K562 (cell line): ENCODE measurements at regions not wholly inside any gene's neighbourhood (a gene's known extent, or its start where the extent isn't known, plus 50 kb on each side); places are given as distances from the start of the nearest gene placed in this dataset.

Experiments
- ATAC-seq: fragments of 200-7000 bp; cut with Tn5 transposase; 3 replicates; pipeline ENCODE4 v1.9.1; 2020; ENCODE audit warnings: moderate library complexity
- BruUV-seq: library from RNA; stranded (reverse); fragments of 400-500 nt; replicated peaks from 2 replicates; lab custom pipeline; 2021; lab: Mats Ljungman, UMichigan
- CTCF ChIA-PET: fragments of 300-600 bp; formaldehyde crosslinking; extraction: SDS; loops from one replicate; lab custom pipeline; 2021; ENCODE audit warnings: low intra/inter-chr PET ratio; lab: Yijun Ruan, JAX
- POLR2A ChIA-PET: fragments of 300-600, 350-650 bp; sonication (Branson Sonifier 250); formaldehyde crosslinking; extraction: SDS; loops from one replicate; lab custom pipeline; 2021; ENCODE audit warnings: antibody characterized with exemption, inconsistent platforms; lab: Yijun Ruan, JAX
- DNase-seq, 4 experiments: peaks; one replicate each; pipeline versions ENCODE4 v3.0.0 to v3.0.0-alpha.2; 2011 to 2018; ENCODE audit warnings: low spot score in 3 of 4, mixed read lengths in 3 of 4; ENCODE audit errors: extremely low read depth in 1 of 4
- FAIRE-seq: peaks from 2 replicates; lab custom pipeline; 2011; peaks lifted over from hg19 to GRCh38; lab: Jason Lieb, UNC
- H2AFZ ChIP-seq: 2 replicates; pipeline ENCODE4 v1.6.0; 2011; ENCODE audit warnings: low read depth, low read length, control low read depth, inconsistent platforms
- H3K27ac ChIP-seq: fragments of 200-600 bp; 3 replicates; pipeline ENCODE4 v1.8.0; 2011; ENCODE audit warnings: low read depth, mild to moderate bottlenecking, control low read depth, inconsistent platforms, low read length, moderate library complexity, mixed read lengths; ENCODE audit errors: extremely low read depth
- H3K27me3 ChIP-seq, 2 experiments: fragments of 300-600 bp in 1 of 2; 2 replicates in 1 of 2; 3 replicates in 1 of 2; pipeline versions ENCODE4 v1.6.0 to v1.8.0; 2011; ENCODE audit warnings: inconsistent platforms in 2 of 2, low read length in 2 of 2, mild to moderate bottlenecking in 1 of 2, mixed read lengths in 1 of 2, moderate library complexity in 1 of 2; ENCODE audit not compliant: control insufficient read depth in 2 of 2, insufficient read depth in 2 of 2
- H3K36me3 ChIP-seq: fragments of 300-600 bp; 3 replicates; pipeline ENCODE4 v1.8.0; 2011; ENCODE audit warnings: mild to moderate bottlenecking, low read length, inconsistent platforms; ENCODE audit not compliant: control insufficient read depth, insufficient read depth
- H3K4me1 ChIP-seq, 2 experiments: fragments of 200-600 bp in 1 of 2; replicated peaks in 1 of 2; 2 replicates in 1 of 2; 3 replicates in 1 of 2; pipeline versions ENCODE4 v1.5.1 to v1.8.0; 2011; ENCODE audit warnings: inconsistent platforms in 2 of 2, low read length in 2 of 2, mild to moderate bottlenecking in 1 of 2, mixed read lengths in 1 of 2, moderate library complexity in 1 of 2; ENCODE audit not compliant: control insufficient read depth in 2 of 2, insufficient read depth in 2 of 2
- H3K4me2 ChIP-seq: 2 replicates; pipeline ENCODE4 v1.6.1; 2011; ENCODE audit warnings: low read length, control low read depth, inconsistent platforms, mixed read lengths; ENCODE audit not compliant: insufficient read depth
- H3K4me3 ChIP-seq: fragments of 200-600 bp; sonication (generic), shearing (Covaris generic); 2 replicates; pipeline ENCODE4 v1.5.1; 2016; ENCODE audit warnings: control low read depth, inconsistent platforms
- H3K79me2 ChIP-seq: fragments of 200-600 bp; 3 replicates; pipeline ENCODE4 v1.8.0; 2011; ENCODE audit warnings: low read length, inconsistent platforms; ENCODE audit not compliant: control insufficient read depth, insufficient read depth
- H3K9ac ChIP-seq, 2 experiments: 2 replicates each; pipeline versions ENCODE4 v1.6.0 to v1.6.1; 2011; ENCODE audit warnings: low read depth in 2 of 2, low read length in 2 of 2, control low read depth in 1 of 2, inconsistent platforms in 1 of 2, mild to moderate bottlenecking in 1 of 2, mixed read lengths in 1 of 2; ENCODE audit not compliant: insufficient read depth in 1 of 2
- H3K9me1 ChIP-seq: one replicate; pipeline ENCODE4 v1.6.0; 2011; ENCODE audit warnings: inconsistent platforms, mild to moderate bottlenecking, low read length, moderate library complexity; ENCODE audit not compliant: control insufficient read depth, insufficient read depth
- H3K9me3 ChIP-seq: replicated peaks from 2 replicates; pipeline ENCODE4 v1.5.1; 2011; ENCODE audit warnings: low read depth, low read length, inconsistent platforms; ENCODE audit not compliant: control insufficient read depth, insufficient read depth
- H4K20me1 ChIP-seq: replicated peaks from 2 replicates; pipeline ENCODE4 v1.6.1; 2011; ENCODE audit warnings: low read length, inconsistent platforms, mixed read lengths; ENCODE audit not compliant: control insufficient read depth, insufficient read depth
- AFF1 ChIP-seq, 2 experiments: fragments of 450-650 bp; IDR thresholded peaks; 2 replicates each; pipeline ENCODE4 v1.6.1; 2018; ENCODE audit warnings: mild to moderate bottlenecking in 2 of 2, low read depth in 1 of 2; ENCODE audit not compliant: partially characterized antibody in 2 of 2
- ESRRA ChIP-seq: fragments of 450-650 bp; IDR thresholded peaks from 2 replicates; pipeline ENCODE4 v1.6.1; 2014; ENCODE audit warnings: low read depth, mild to moderate bottlenecking, moderate library complexity, borderline replicate concordance
- FOS ChIP-seq: IDR thresholded peaks from 3 replicates; pipeline ENCODE4 v1.6.1; 2011; ENCODE audit not compliant: insufficient read length; ENCODE audit errors: extremely low read depth
- HIVEP1 ChIP-seq: fragments of 250-450 bp; sonication (Bioruptor Pico); IDR thresholded peaks from 2 replicates; pipeline ENCODE4 v1.4.0; 2020; ENCODE audit warnings: mild to moderate bottlenecking
- WGBS: fragments of 100-300 bp; shearing (Covaris generic); methylation state at CpG from one replicate; pipeline ENCODE4 v1.1.6; 2016; ENCODE audit warnings: low coverage, mixed read lengths; ENCODE audit not compliant: insufficient coverage; ENCODE audit errors: missing lambda C conversion rate; 5-methylcytosine and 5-hydroxymethylcytosine counted together
- in situ Hi-C: fragments of 300-500 bp; cut with MboI; formaldehyde crosslinking; loops from 4 replicates; pipeline ENCODE4 v1.15.0; 2018; ENCODE audit warnings: inconsistent platforms, mixed read lengths
- intact Hi-C: fragments of 100-400 bp; cut with micrococcal nuclease; formaldehyde crosslinking; loops from 2 replicates; pipeline ENCODE4 v1.14.2; 2022

DNA sequence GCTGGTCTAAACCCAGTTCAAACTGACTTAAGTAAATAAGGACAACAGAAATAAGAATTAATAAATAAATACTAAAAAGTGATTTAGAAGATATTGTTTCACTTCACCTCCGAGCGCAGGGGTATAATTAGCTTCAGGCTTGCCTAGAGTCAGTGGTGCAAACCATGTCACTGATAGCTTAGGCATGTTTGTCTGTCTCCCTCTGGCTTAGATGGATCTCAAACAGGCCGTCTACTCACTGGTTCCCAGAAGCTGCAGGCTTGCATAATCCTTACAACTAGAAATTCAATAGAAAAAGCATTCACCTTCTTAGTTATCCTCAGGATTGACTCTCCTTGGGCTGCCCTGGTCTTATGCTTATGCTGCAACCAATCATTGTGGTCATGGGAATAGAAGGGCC, 629.8 kb upstream of the WWC1 start:
- DNase-seq (no peak), ATAC-seq (no peak), FAIRE-seq (no peak)
- no TSS peak for BruUV-seq
- Histone ChIP-seq H4K20me1 (no peaks in the 10 kb centered on the region), H3K9me3 (no peaks in the 10 kb centered on the region), H3K4me2 (no peak overlapping the region), H3K36me3 (no peaks in the 10 kb centered on the region), H2AFZ (no peak overlapping the region), H3K4me1 (no peaks in the 10 kb centered on the region), H3K9ac (no peak overlapping the region), H3K27ac (no peak overlapping the region), H3K9me1 (no peaks in the 10 kb centered on the region), H3K79me2 (no peaks in the 10 kb centered on the region), H3K4me3 (no peak overlapping the region), H3K27me3 (no peaks in the 10 kb centered on the region)
- POLR2A ChIA-PET, result no interaction called here
- in situ Hi-C loops, result no loop called here
- TF ChIP-seq FOS, result no peak
- TF ChIP-seq AFF1 (IDR thresholded peaks at IDR 0.05; ENCODE audit: low read depth in 1 of 2, partially characterized antibody in 2 of 2), result no peak
- no peak for TF ChIP-seq HIVEP1
- TF ChIP-seq ESRRA, result no peak
- 0% methylated on average over 3 of the region's 3 CpGs for WGBS
- intact Hi-C loops, result no loop called here
- CTCF ChIA-PET, result no interaction called here
